CD4-positive, alpha-beta memory T cell (primary cell): ENCODE measurements at regions not wholly inside any gene's neighbourhood (a gene's known extent, or its start where the extent isn't known, plus 50 kb on each side); places are given as distances from the start of the nearest gene placed in this dataset.

Source experiments
- CTCF ChIA-PET: fragments of 350-600 bp; sonication (Branson Sonifier 250); formaldehyde crosslinking; loops from one replicate; lab custom pipeline; 2021; ENCODE audit warnings: inconsistent platforms; ENCODE audit not compliant: partially characterized antibody; lab: Charles Lee
- POLR2A ChIA-PET: fragments of 350-600 bp; sonication (Branson Sonifier 250); formaldehyde crosslinking; loops from one replicate; lab custom pipeline; 2021; ENCODE audit not compliant: partially characterized antibody; lab: Charles Lee
- DNase-seq, 5 donors: peaks; one replicate each; pipeline versions ENCODE4 v3.0.0 to v3.0.0-alpha.2; 2020 to 2022; ENCODE audit warnings: mixed read lengths in 1 of 5
- H3K27ac ChIP-seq: one replicate; pipeline ENCODE4 v1.7.0; 2013; ENCODE audit warnings: low read depth, low read length
- H3K27me3 ChIP-seq: 2 replicates; pipeline ENCODE4 v1.7.0; 2013; ENCODE audit warnings: mild to moderate bottlenecking, low read length, moderate library complexity; ENCODE audit not compliant: insufficient read depth
- H3K36me3 ChIP-seq: 2 replicates; pipeline ENCODE4 v1.7.0; 2013; ENCODE audit warnings: mild to moderate bottlenecking, low read length, moderate library complexity; ENCODE audit not compliant: insufficient read depth
- H3K4me1 ChIP-seq: 2 replicates; pipeline ENCODE4 v1.7.0; 2013; ENCODE audit warnings: mild to moderate bottlenecking, low read length, moderate library complexity; ENCODE audit not compliant: insufficient read depth
- H3K4me3 ChIP-seq, 2 donors: one replicate each; pipeline ENCODE4 v1.7.0; 2013; ENCODE audit warnings: low read length in 2 of 2, mild to moderate bottlenecking in 1 of 2
- H3K9me3 ChIP-seq, 2 donors: one replicate each; pipeline ENCODE4 v1.7.0; 2013; ENCODE audit warnings: low read length in 2 of 2, control low read depth in 1 of 2; ENCODE audit not compliant: control insufficient read depth in 1 of 2
- H3K27ac Mint-ChIP-seq, 7 donors: one replicate each; pipeline ENCODE4 v1.8.0; 2020 to 2021; ENCODE audit warnings: mixed read lengths in 7 of 7, mild to moderate bottlenecking in 6 of 7, inconsistent platforms in 3 of 7, moderate library complexity in 3 of 7
- H3K27me3 Mint-ChIP-seq, 2 donors: one replicate each; pipeline ENCODE4 v1.8.0; 2020 to 2021; ENCODE audit warnings: mixed read lengths in 2 of 2
- H3K36me3 Mint-ChIP-seq, 2 donors: one replicate each; pipeline ENCODE4 v1.8.0; 2020 to 2021; ENCODE audit warnings: mixed read lengths in 2 of 2, inconsistent platforms in 1 of 2, mild to moderate bottlenecking in 1 of 2
- H3K4me1 Mint-ChIP-seq, 4 donors: one replicate each; pipeline ENCODE4 v1.8.0; 2020 to 2021; ENCODE audit warnings: mixed read lengths in 4 of 4, mild to moderate bottlenecking in 1 of 4
- H3K4me3 Mint-ChIP-seq, 8 donors: one replicate each; pipeline ENCODE4 v1.8.0; 2020 to 2021; ENCODE audit warnings: mixed read lengths in 8 of 8, mild to moderate bottlenecking in 7 of 8, moderate library complexity in 6 of 8, inconsistent platforms in 3 of 8
- H3K9me3 Mint-ChIP-seq, 8 donors: one replicate each; pipeline ENCODE4 v1.8.0; 2020 to 2021; ENCODE audit warnings: mixed read lengths in 8 of 8, mild to moderate bottlenecking in 5 of 8, inconsistent platforms in 3 of 8, moderate library complexity in 1 of 8
- intact Hi-C: fragments of 100-400 bp; cut with micrococcal nuclease; formaldehyde crosslinking; loops from one replicate; pipeline ENCODE4 v1.15.1; 2023

DNA sequence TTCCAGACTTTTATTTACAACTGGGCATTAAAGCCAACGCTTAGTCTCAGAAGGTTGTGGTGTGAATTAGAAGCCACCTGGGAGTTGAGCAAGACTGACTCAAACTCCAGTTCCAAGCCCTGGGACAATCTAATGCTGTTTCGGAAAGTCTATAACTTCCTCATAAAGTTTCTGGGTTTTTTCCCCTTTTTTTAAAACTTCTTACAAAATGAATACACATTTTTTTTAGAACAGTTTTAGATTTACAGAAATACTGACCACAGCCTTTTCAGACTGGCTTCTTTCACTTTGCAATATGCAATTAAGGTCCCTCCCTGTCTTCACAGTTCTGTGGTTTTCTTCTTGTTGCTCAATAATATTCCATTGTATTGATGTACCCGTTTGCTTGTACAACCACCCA lies 115.9 kb upstream of the TWIST2 start:
- no peak for DNase-seq
- Mint-ChIP-seq H3K27me3 (peaks cover 3 to 16% of the 10 kb centered on the region in 2 donors), H3K9me3 (peaks cover 0 to 2% (median 0%) of the 10 kb centered on the region in 8 donors), H3K36me3 (no peaks in the 10 kb centered on the region), H3K4me1 (no peaks in the 10 kb centered on the region), H3K4me3 (no peak overlapping the region), H3K27ac (no peak overlapping the region)
- ChIA-PET POLR2A (no interaction called here), CTCF (no interaction called here)
- intact Hi-C loops, result no loop called here
- Histone ChIP-seq H3K27ac (no peak overlapping the region), H3K4me3 (no peak overlapping the region), H3K4me1 (no peaks in the 10 kb centered on the region), H3K36me3 (no peaks in the 10 kb centered on the region), H3K27me3 (no peaks in the 10 kb centered on the region), H3K9me3 (no peaks in the 10 kb centered on the region)

DNA sequence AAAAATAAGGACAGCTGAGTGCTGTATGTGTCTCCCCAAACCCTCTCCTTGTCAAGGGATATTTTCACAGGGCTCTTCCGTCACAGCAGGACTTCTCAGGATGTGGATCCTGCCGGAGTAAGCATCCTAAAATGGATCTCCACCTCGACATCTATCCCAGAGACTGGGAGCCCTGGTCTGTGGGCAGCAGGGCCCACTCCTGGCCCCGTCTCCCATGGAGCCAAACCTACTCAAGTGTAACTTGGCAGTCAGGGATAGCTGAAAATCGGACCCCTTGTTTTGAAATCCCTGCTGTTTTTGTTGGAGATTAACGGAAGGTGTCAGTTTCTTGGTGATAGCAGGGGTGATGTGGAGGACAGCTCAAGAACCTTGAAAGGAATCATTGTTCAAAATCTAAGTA lies 109.0 kb upstream of the TWIST2 start:
- peaks cover 0 to 7% (median 2%) of the 10 kb centered on the region in 8 donors for H3K9me3 Mint-ChIP-seq
- H3K36me3 Mint-ChIP-seq, result no peaks in the 10 kb centered on the region
- Histone ChIP-seq H3K9me3 (no peaks in the 10 kb centered on the region), H3K4me3 (no peak overlapping the region), H3K36me3 (no peaks in the 10 kb centered on the region), H3K27me3 (no peaks in the 10 kb centered on the region), H3K27ac (no peak overlapping the region), H3K4me1 (no peaks in the 10 kb centered on the region)
- ChIA-PET CTCF (no interaction called here), POLR2A (no interaction called here)
- no peak for DNase-seq
- H3K4me3 Mint-ChIP-seq, result no peak overlapping the region
- no peaks in the 10 kb centered on the region for H3K4me1 Mint-ChIP-seq
- intact Hi-C loops, result no loop called here
- H3K27ac Mint-ChIP-seq, result no peak overlapping the region
- peaks cover 22 to 35% of the 10 kb centered on the region in 2 donors for H3K27me3 Mint-ChIP-seq

DNA sequence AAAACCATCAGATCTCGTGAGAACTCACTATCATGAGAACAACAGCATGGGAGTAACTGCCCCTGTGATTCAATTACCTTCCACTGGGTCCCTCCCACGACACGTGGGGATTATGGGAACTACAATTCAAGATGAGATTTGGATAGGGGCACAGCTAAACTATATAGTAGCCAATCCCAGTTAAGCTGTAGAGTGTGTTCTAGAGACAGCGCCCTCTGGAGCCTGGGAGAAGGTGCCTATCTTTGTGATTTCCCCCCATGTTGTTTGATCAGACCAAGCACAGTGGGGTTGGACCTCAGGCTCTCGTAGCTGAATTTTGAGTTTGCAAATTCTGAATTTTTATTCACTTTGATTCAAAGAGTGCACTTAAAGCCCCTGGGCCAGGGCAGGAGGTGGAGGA lies 108.2 kb upstream of the TWIST2 start:
- H3K9me3 ChIP-seq, result no peaks in the 10 kb centered on the region
- no peak overlapping the region for H3K27ac ChIP-seq
- CTCF ChIA-PET, result no interaction called here
- no peak overlapping the region for H3K4me3 ChIP-seq
- H3K36me3 Mint-ChIP-seq, result no peaks in the 10 kb centered on the region
- peaks cover 0 to 7% (median 2%) of the 10 kb centered on the region in 8 donors for H3K9me3 Mint-ChIP-seq
- no peaks in the 10 kb centered on the region for H3K4me1 ChIP-seq
- POLR2A ChIA-PET, result no interaction called here
- H3K36me3 ChIP-seq, result no peaks in the 10 kb centered on the region
- DNase-seq, result no peak
- no peak overlapping the region for H3K4me3 Mint-ChIP-seq
- peaks cover 28 to 43% of the 10 kb centered on the region in 2 donors for H3K27me3 Mint-ChIP-seq
- intact Hi-C loops, result no loop called here
- H3K4me1 Mint-ChIP-seq, result peaks cover 0 to 2% (median 0%) of the 10 kb centered on the region in 4 donors
- H3K27ac Mint-ChIP-seq, result no peak overlapping the region
- no peaks in the 10 kb centered on the region for H3K27me3 ChIP-seq

DNA sequence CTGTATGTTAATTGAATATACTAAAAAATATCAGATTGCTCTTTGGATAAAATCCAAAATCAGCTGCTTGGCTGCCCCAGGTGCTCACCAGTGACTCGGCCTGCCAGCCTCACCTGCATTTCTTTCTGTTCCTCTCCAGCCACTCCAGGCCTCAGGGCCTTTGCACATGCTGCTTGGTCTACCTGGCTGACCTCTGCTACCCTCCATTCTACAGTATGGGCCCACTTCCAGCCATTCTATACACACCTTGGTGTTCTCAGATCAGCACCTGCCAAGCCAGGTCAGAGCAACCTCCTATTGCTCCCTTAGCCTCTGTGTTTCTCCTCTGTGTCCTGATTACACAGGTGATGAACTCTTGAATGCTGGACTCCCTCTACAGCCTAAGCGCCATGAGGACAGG lies 106.6 kb upstream of the TWIST2 start:
- no peak for DNase-seq
- Mint-ChIP-seq H3K27me3 (peaks cover 25 to 40% of the 10 kb centered on the region in 2 donors), H3K27ac (no peak overlapping the region), H3K9me3 (peaks cover 0 to 7% (median 2%) of the 10 kb centered on the region in 8 donors), H3K4me1 (peaks cover 0 to 2% (median 0%) of the 10 kb centered on the region in 4 donors), H3K4me3 (no peak overlapping the region), H3K36me3 (no peaks in the 10 kb centered on the region)
- CTCF ChIA-PET, result no interaction called here
- Histone ChIP-seq H3K27ac (no peak overlapping the region), H3K4me1 (no peaks in the 10 kb centered on the region), H3K27me3 (no peaks in the 10 kb centered on the region), H3K4me3 (no peak overlapping the region), H3K9me3 (no peaks in the 10 kb centered on the region), H3K36me3 (no peaks in the 10 kb centered on the region)
- POLR2A ChIA-PET, result no interaction called here
- intact Hi-C loops, result no loop called here

DNA sequence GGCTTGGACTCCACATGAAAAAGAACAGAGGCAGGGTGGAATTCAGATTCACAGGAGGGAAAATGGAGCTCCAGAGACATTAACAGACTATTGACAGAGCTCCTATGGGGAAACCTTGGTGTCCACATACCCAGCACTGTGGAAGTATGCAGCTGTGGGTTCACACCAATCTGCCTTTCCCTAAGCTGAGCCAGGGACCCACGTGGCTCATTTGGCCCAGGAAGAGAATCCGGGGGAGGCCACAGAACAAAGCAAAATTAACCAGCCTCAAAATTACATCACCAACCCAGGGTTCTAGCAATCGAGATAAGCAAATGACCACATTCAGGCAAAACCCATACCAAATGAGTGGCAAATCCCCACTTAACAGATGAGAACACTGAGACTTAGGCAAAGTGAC lies 105.8 kb upstream of the TWIST2 start:
- Mint-ChIP-seq H3K27me3 (peaks cover 25 to 39% of the 10 kb centered on the region in 2 donors), H3K4me3 (no peak overlapping the region), H3K36me3 (no peaks in the 10 kb centered on the region), H3K4me1 (peaks cover 0 to 2% (median 0%) of the 10 kb centered on the region in 4 donors), H3K27ac (no peak overlapping the region), H3K9me3 (peaks cover 0 to 7% (median 2%) of the 10 kb centered on the region in 8 donors)
- no peak for DNase-seq
- no peaks in the 10 kb centered on the region for H3K27me3 ChIP-seq
- H3K9me3 ChIP-seq, result no peaks in the 10 kb centered on the region
- ChIA-PET CTCF (no interaction called here), POLR2A (no interaction called here)
- H3K4me1 ChIP-seq, result no peaks in the 10 kb centered on the region
- no peak overlapping the region for H3K4me3 ChIP-seq
- intact Hi-C loops, result no loop called here
- no peak overlapping the region for H3K27ac ChIP-seq
- no peaks in the 10 kb centered on the region for H3K36me3 ChIP-seq

DNA sequence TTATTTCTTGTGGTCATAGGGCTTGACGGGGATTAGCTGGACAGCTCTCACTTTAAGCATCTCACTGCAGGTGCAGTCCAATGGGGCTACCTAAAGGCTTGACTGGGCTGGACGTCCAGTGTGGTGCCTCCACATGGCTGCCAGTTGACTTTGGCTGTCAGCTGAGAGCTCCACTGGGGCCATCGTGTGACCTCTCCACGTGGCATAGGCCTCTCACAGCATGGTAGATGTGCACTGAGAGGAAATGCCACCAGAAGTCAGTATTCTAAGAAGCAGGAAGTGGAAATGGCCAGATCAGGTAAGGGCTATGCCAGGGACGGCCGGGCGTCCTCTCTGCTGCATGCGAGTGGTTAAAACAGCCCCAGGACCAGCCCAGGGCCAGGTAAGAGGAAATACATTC lies 105.2 kb upstream of the TWIST2 start:
- H3K4me3 Mint-ChIP-seq, result no peak overlapping the region
- no peaks in the 10 kb centered on the region for H3K36me3 Mint-ChIP-seq
- H3K9me3 Mint-ChIP-seq, result peaks cover 0 to 5% (median 2%) of the 10 kb centered on the region in 8 donors

DNA sequence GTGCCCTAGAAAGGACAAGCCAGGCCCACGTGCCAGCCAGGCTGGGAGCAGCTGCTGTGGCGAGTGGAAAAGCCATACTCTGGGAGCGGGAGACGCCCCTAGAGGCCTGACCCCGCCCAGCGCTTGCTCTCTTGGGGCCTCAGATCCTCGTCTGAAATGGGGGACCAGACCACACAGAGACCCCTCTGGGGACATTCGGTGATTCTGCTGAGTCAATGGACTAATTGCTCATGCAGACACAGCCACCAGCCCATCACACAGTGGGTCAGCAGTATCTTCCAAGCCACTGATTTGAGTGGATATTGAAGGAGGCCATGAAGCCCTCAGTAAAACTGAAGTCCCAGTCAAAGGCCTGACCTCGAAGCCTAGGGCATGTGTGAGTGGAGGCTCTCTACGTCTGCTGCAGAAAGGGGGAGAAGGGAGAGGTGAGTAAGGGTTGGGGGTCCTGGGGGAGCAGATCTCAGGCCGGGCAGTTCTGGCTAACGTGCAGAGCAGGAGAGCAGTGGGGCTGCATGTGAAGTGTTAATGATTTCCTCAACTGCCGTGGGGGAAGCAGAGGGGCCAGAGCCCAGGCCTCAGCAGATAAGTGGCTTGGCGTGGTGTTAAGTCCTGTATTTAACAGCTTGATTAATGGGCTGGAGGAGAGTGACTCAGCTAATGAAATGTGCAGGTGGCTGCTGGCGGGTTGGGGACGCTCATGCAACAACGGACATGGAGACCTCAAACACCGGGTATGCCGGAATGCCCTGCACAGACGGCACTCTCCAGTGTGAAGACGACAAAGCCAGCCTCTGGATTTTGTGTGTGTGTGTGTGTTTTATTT lies 104.4 kb upstream of the TWIST2 start:
- Mint-ChIP-seq H3K27ac (no peak overlapping the region), H3K36me3 (no peaks in the 10 kb centered on the region), H3K9me3 (peaks cover 0 to 3% (median under 1%) of the 10 kb centered on the region in 8 donors), H3K4me3 (no peak overlapping the region), H3K27me3 (peaks cover 21 to 35% of the 10 kb centered on the region in 2 donors), H3K4me1 (peaks cover 0 to 2% (median 0%) of the 10 kb centered on the region in 4 donors)
- Histone ChIP-seq H3K27ac (no peak overlapping the region), H3K36me3 (no peaks in the 10 kb centered on the region), H3K4me1 (no peaks in the 10 kb centered on the region), H3K27me3 (no peaks in the 10 kb centered on the region), H3K4me3 (no peak overlapping the region), H3K9me3 (no peaks in the 10 kb centered on the region)
- ChIA-PET POLR2A (no interaction called here), CTCF (no interaction called here)
- DNase-seq, result no peak
- intact Hi-C loops, result no loop called here

More for the DNA sequence above, 105.2 kb upstream of the TWIST2 start:
- no peaks in the 10 kb centered on the region for H3K27me3 ChIP-seq
- ChIA-PET CTCF (no interaction called here), POLR2A (no interaction called here)
- no peak overlapping the region for H3K27ac ChIP-seq
- no peak overlapping the region for H3K4me3 ChIP-seq
- Mint-ChIP-seq H3K4me1 (peaks cover 0 to 2% (median 0%) of the 10 kb centered on the region in 4 donors), H3K27ac (no peak overlapping the region), H3K27me3 (peaks cover 24 to 40% of the 10 kb centered on the region in 2 donors)
- H3K9me3 ChIP-seq, result no peaks in the 10 kb centered on the region
- H3K36me3 ChIP-seq, result no peaks in the 10 kb centered on the region
- intact Hi-C loops, result no loop called here
- H3K4me1 ChIP-seq, result no peaks in the 10 kb centered on the region
- DNase-seq, result no peak
